HUDEP-2 (cell line): ENCODE measurements at regions not wholly inside any gene's neighbourhood (a gene's known extent, or its start where the extent isn't known, plus 50 kb on each side); places are given as distances from the start of the nearest gene placed in this dataset.

ENCODE experiments used
- DNase-seq, 76 experiments: peaks; one replicate each; lab custom pipeline; 2025; ENCODE audit not compliant: unreplicated experiment in 76 of 76; lab: John Stamatoyannopoulos, UW

GRCh38 chr6:19632230-19632629, 204.9 kb upstream of the ID4 start:
- no peak for DNase-seq

DNA sequence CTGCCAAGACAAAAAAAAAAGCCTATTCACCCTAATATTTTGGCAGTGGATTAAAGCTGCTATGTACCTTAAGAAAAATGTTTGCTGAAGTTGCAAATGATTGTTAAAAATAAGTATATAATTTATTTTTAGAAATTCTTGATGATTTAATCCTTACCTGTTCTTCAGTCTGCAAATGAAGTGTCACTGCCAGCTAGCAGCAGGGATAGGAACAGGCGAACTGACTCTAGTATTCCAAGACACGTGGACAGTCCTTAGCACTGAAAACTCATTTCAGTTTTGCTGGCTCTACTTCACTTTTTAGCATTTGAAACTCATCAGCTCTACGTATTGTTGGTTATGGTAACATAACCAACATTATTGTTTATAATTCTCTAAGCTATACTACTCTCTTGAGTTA, 204.4 kb upstream of the ID4 start:
- no peak for DNase-seq

- no peak for DNase-seq
Measured at GRCh38 chr6:19635728-19636127, 201.4 kb upstream of the ID4 start.

GRCh38 chr6:19637010-19637409, 200.2 kb upstream of the ID4 start:
- no peak for DNase-seq

DNA sequence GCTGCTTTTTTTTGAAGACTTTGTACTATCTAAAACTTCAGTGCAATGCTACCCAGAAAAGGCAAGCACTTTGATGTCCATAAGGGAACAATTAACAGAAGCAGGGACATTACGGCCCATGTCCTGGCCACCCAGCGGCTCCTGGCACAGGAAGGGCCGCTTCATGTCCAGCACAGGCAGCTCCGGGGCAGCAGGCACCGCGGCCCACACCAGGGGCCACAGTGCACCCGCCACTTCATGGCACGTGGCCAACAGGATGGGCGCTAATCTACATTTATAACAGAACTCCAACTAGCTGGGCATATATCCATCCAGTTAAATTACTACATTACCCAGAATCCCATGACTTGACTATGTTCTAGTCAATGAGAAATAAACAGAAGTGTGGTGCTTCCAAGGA, 198.2 kb upstream of the ID4 start:
- no peak for DNase-seq

DNA sequence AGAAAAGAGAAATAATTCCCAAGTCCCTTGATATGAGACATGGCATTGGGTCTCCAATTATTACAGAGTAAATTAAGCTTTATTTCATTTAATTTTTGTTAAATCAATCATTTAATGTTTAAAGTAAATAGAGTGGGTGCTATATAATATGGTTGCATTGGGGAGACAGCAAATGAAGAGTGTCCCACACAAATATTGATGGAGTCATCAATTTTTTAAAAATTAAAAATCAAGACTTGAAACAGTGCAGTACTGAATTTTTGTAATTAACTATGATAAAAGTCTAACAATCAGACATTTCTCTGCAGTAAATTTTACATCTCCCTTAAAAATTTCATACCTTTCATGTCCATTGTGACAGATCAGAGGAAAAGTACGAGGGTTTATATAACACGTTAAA, 193.9 kb upstream of the ID4 start:
- DNase-seq: no peak

DNA sequence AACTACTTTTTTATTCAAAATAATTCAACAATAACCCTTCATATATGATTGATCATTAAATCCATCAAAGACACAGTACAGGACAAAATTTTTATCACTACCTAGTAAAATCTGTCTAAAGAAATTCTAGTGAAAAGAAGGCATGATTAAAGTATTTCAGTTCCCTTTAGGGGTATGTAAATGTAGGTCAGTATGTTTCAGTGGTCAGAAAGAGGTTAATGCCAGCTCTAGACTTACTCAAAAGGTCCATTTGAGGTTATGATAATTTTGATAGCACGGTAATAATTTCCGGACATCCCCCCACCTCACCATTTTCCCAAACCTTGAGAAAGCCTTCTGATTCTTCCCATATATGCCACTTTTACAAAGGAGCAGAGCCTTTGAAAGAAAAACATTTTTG, 193.5 kb upstream of the ID4 start:
- DNase-seq: no peak

DNA sequence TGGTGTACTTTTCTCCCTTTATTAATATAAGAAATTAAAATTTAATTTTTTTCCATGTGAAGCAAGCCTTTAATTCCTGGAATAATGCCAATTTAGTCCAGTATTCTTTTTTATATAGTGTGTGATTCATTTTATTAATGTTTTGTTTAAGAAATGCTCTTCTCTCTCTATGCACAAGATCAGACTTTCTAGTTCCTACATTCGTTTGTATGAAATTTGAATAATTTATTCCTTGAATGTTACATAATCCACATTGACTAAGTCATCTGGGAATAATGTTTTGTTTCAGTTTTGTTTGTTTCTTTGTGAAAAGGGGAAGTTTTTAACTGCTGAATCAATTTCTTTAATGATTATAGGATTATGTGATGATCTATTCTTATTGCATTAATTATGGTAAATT, 181.4 kb upstream of the ID4 start:
- no peak for DNase-seq

DNA sequence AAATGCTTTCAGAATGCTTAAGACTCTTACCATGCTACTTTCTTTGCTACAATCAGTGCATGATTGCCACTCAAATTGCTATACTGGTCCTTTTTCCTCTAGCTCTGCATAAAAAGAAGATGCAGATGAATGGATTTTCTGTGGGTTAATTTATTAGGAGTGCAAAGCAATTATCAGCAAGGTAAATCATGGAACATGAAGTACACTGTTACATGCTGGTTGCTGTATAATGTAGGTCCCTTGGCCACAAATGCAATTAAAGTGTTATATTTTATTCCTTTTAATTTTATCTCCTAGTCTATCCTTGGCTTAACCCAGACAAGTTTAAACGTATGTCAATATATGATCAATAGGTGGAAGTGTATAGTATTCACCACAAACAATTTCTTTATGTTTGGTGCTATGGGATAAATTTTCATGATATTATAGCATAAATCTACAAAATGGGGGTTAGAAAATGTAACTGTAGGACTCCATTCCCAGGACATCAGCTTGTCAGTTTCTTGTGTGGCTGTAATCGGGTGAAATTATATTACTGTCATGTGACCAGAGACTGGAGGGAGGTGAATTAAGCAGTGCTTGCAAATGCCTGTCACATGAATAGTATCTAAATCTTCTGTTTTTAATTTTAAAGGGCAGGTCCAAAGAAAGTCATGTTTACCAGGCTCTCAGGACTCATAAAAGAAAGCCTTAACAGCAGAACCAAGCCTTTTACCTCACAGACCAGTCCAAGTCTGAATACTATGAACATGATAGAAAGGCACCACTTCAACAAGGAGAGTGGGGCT, 176.9 kb upstream of the ID4 start:
- peak in 5 of 76 experiments; percentile 2 to 23 (median 9) for DNase-seq

DNA sequence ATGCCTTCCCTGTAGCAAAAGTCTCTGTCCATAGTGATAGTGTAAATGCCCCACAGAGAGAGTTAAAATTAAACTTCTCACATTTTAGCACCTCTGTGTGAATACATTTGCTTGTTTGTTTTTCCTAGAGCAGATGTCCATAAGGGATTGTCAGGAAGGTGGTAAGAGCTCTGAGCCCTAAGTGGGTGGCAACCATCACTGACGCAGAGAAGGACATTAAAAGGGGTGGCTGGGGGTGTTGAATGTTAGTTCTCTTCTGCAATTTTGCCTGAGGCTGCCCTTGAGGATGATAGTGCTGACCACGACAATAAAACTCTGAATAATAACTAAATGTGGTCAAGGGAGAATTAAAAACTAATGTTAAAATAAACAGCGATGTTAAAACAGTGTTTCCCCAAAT, 174.3 kb upstream of the ID4 start:
- no peak for DNase-seq

DNA sequence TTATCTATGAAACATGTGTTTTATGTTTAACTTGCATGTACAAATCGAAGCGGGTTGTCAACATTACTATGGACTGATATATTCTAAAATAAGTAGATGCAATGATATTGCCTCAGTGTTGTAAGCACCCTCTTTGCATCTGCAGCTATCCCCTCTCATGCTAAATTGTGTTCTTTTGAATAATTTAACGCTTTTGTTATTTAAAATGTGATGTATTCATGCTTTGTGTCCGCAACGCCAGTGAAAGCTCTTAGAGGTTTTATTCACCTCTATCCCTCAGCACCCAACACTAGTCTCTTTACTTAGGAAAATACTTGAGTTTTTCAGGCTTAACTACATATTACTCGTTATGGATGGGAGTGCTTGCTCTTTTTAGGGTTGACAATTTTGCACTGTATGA, 173.7 kb upstream of the ID4 start:
- DNase-seq: no peak

DNA sequence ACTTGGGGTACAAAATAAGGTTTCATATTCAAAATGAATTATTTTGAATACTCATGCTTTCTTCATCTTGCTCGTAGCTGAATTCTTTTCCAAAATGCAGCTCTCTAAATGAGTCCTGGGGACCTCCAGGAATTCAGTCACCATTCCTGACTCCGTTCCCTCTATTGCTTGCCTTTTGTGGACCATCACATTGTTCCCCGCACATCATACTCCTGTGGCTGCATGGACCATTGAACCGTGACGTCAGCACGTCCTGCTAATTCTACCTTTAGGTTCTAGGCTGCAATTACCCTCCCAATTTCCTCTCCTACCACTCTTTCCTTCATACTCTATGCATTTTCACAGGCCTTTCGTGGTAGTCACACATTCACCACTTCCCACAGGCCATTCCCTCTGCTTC, 173.1 kb upstream of the ID4 start:
- DNase-seq: no peak

GRCh38 chr6:19664878-19665612, 172.1 kb upstream of the ID4 start:
- no peak for DNase-seq

- no peak for DNase-seq
Measured at GRCh38 chr6:19665613-19665909, 171.6 kb upstream of the ID4 start.

DNA sequence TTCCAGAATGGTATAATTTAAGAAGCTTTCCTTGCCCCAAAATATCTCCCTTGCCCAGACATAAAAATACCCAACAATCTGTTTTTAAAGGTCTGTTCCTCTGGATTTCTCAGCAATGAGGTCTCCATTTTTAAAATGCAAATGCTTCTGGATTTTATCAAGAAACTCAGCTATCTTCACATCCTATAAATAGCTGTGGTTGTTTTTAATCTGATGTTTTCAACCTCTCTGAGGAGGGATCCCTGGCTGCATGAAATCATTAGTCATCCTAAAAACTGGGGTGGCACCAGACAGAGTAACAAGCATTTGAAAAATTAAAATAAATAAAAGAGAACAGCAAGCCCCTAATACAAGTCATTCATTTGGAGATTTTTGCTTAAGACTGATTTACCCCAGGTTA, 168.5 kb upstream of the ID4 start:
- no peak for DNase-seq

GRCh38 chr6:19669206-19669605, 168.0 kb upstream of the ID4 start:
- DNase-seq: no peak

DNA sequence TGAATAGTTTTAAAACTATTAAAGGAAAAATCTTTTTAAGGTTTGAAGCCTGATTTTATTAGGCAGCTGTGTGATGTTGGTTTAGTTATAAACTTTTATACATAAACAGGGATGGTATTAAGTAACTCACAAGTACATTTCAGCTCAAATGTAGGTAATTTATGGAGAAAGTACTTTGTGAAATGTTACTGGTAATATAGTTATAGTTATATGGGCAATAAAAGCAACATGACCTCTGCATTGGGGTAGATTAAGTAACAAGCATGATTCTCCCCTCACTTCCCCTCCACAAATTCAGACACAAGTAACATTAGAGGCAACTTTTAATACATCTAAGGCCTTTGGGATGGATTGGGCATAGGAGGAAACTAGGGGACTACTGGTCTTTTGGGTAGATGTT, 154.3 kb upstream of the ID4 start:
- DNase-seq: no peak

DNA sequence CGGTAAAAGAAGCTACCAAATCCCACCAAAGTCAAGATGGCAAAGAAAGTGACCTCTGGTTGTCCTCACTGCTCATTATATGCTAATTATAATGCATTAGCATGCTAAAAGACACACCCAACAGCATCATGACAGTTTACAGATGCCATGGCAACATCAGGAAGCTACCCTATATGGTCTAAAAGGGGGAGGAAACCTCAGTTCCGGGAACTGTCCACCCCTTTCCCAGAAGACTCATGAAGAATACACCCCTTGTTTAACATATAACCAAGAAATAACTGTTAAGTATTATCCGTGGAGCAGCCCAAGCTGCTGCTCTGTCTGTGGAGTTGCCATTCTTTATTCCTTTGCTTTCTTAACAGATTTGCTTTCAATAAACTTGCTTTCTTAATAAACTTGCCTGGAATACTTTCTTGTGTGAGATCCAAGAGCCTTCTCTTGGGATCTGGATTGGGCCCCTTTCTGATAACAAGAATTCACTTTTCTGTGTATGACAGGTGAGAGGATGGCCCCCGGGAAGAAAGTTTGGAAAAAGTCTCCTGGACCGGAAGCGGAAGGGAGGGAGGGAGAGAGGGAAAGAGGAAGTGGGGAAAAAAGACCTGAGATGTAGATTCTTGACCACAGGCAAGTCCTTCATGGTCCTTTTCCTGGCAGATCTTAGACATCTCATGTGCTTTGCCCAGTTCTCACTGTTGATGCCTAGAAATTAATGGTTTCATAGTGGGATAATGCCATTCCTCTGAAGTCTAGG, 146.7 kb upstream of the ID4 start:
- DNase-seq: no peak

GRCh38 chr6:19691465-19692167, 145.6 kb upstream of the ID4 start:
- no peak for DNase-seq

DNA sequence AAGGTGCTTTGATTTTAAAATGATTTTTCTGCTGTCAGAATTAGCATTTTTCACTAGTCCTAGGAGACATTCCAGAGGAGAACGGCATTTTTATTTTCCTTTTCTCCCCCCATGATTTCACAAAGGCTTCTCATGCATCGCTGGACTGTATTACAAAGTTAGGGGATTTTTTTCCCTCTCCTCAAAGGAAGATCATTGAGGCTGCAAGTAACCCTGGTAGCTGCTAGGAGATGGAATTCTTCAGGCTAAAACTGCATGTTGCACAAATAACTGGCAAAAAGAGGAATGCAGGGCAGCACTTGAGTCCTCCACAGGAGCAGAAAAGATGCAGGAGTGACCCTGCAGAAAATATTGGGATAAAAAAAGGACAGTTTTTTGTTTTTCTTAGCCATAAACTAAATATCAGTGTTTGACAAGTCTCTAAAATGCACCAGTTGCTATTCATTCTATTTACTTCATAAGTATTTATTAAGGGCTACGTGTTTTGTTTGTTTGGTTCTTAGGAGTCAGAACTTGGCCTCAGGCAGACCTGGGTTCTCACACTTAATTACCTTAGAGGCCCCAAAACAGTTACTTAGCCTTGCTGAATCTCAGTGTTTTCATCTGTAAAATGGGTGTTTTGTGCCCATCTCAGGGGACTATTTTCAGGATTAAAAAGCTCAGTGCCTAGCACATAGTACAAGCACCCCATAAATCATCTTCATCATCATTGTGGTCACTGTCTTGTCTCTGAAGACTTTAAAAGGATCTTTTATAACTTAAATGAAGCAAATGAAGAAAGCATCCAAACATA, 144.5 kb upstream of the ID4 start:
- no peak for DNase-seq
